GM12878 (cell line): ENCODE measurements at regions not wholly inside any gene's neighbourhood (a gene's known extent, or its start where the extent isn't known, plus 50 kb on each side); places are given as distances from the start of the nearest gene placed in this dataset.

ENCODE experiments used
- ATAC-seq: fragments of 200-7000 bp; cut with Tn5 transposase; 3 replicates; pipeline ENCODE4 v1.9.1; 2020; ENCODE audit warnings: mild to moderate bottlenecking, moderate library complexity
- BruUV-seq: library from RNA; stranded (reverse); fragments of 400-500 nt; replicated peaks from 2 replicates; lab custom pipeline; 2021; lab: Mats Ljungman, UMichigan
- CTCF ChIA-PET: fragments of 300-600 bp; sonication (Branson Sonifier 250); formaldehyde crosslinking; extraction: SDS; loops from one replicate; lab custom pipeline; 2021; ENCODE audit warnings: inconsistent platforms; lab: Yijun Ruan, JAX
- POLR2A ChIA-PET: fragments of 350-600 bp; formaldehyde crosslinking; extraction: SDS; loops from one replicate; lab custom pipeline; 2021; ENCODE audit warnings: inconsistent platforms; lab: Charles Lee
- RAD21 ChIA-PET: fragments of 300-600 bp; sonication (Branson Sonifier 250); formaldehyde crosslinking; loops from one replicate; lab custom pipeline; 2023; ENCODE audit warnings: antibody characterized with exemption; ENCODE audit not compliant: unreplicated experiment; lab: Charles Lee
- SMC1A ChIA-PET: fragments of 300-600 bp; sonication (Branson Sonifier 250); formaldehyde crosslinking; loops from one replicate; lab custom pipeline; 2023; ENCODE audit not compliant: unreplicated experiment, uncharacterized antibody; lab: Charles Lee
- DNase-seq: peaks from one replicate; pipeline ENCODE4 v3.0.0-alpha.2; 2011; ENCODE audit warnings: low read depth, low spot score
- FAIRE-seq: peaks from 3 replicates; lab custom pipeline; 2011; peaks lifted over from hg19 to GRCh38; lab: Jason Lieb, UNC
- H2AFZ ChIP-seq: 2 replicates; pipeline ENCODE4 v1.6.0; 2011; ENCODE audit warnings: low read depth, low read length, control low read depth; ENCODE audit not compliant: control insufficient read depth
- H3K27ac ChIP-seq: 2 replicates; pipeline ENCODE4 v1.5.1; 2011; ENCODE audit warnings: control low read depth; ENCODE audit not compliant: control insufficient read depth, insufficient read depth
- H3K27me3 ChIP-seq, 2 experiments: replicated peaks in 1 of 2; 2 replicates each; pipeline versions ENCODE4 v1.6.0 to v1.6.1; 2011; ENCODE audit warnings: low read length in 1 of 2; ENCODE audit not compliant: control insufficient read depth in 2 of 2, insufficient read depth in 2 of 2
- H3K36me3 ChIP-seq, 2 experiments: 2 replicates each; pipeline ENCODE4 v1.5.1; 2011; ENCODE audit warnings: low read length in 1 of 2; ENCODE audit not compliant: control insufficient read depth in 2 of 2, insufficient read depth in 2 of 2
- H3K4me1 ChIP-seq: 2 replicates; pipeline ENCODE4 v1.6.1; 2011; ENCODE audit warnings: mild to moderate bottlenecking, low read length, moderate library complexity, mixed read lengths; ENCODE audit not compliant: control insufficient read depth, insufficient read depth
- H3K4me2 ChIP-seq: 2 replicates; pipeline ENCODE4 v1.6.0; 2011; ENCODE audit warnings: control low read depth; ENCODE audit not compliant: control insufficient read depth, insufficient read depth
- H3K4me3 ChIP-seq: fragments of 200-600 bp; sonication (generic); 2 replicates; pipeline ENCODE4 v1.5.1; 2016
- H3K79me2 ChIP-seq: 2 replicates; pipeline ENCODE4 v1.6.0; 2011; ENCODE audit warnings: low read length; ENCODE audit not compliant: control insufficient read depth, insufficient read depth
- H3K9ac ChIP-seq: 2 replicates; pipeline ENCODE4 v1.8.0; 2011; ENCODE audit warnings: low read length, control low read depth, mixed read lengths; ENCODE audit not compliant: control insufficient read depth, insufficient read depth
- H3K9me3 ChIP-seq: replicated peaks from 3 replicates; pipeline ENCODE4 v1.5.1; 2011; ENCODE audit warnings: mild to moderate bottlenecking, low read length; ENCODE audit not compliant: control insufficient read depth, insufficient read depth
- H4K20me1 ChIP-seq: 2 replicates; pipeline ENCODE4 v1.6.0; 2011; ENCODE audit not compliant: control insufficient read depth, insufficient read depth
- CTCF ChIP-seq, 3 experiments: IDR thresholded peaks in 2 of 3; conservative IDR thresholded peaks in 1 of 3; 2 replicates each; pipeline ENCODE4 v1.5.1; 2011; ENCODE audit warnings: low read depth in 3 of 3, low read length in 3 of 3, mild to moderate bottlenecking in 3 of 3, control low read depth in 2 of 3, moderate library complexity in 2 of 3, inconsistent platforms in 1 of 3, mixed read lengths in 1 of 3; ENCODE audit not compliant: control insufficient read depth in 2 of 3, insufficient read depth in 1 of 3; ENCODE audit errors: extremely low read depth in 1 of 3
- ELK1 ChIP-seq: IDR thresholded peaks from 2 replicates; pipeline ENCODE4 v1.6.1; 2012; ENCODE audit warnings: low read depth, low read length, improper control_type of control experiment
- LARP7 ChIP-seq: fragments of 450-650 bp; IDR thresholded peaks from 2 replicates; pipeline ENCODE4 v1.6.1; 2017; ENCODE audit warnings: mild to moderate bottlenecking
- RB1 ChIP-seq: fragments of 450-650 bp; formaldehyde crosslinking; IDR thresholded peaks from 2 replicates; pipeline ENCODE4 v1.6.1; 2017; ENCODE audit warnings: mild to moderate bottlenecking, borderline replicate concordance
- RUNX3 ChIP-seq: IDR thresholded peaks from 2 replicates; pipeline ENCODE4 v1.6.1; 2012; ENCODE audit warnings: low read length, inconsistent platforms
- SPI1 ChIP-seq: IDR thresholded peaks from 2 replicates; pipeline ENCODE4 v1.6.1; 2011; ENCODE audit warnings: low read depth, mild to moderate bottlenecking, low read length, moderate library complexity, borderline replicate concordance; ENCODE audit not compliant: insufficient read depth
- TCF7 ChIP-seq: IDR thresholded peaks from 2 replicates; pipeline ENCODE4 v1.6.1; 2014; ENCODE audit warnings: antibody characterized with exemption, borderline replicate concordance
- ZNF687 ChIP-seq: fragments of 450-650 bp; IDR thresholded peaks from 2 replicates; pipeline ENCODE4 v1.6.1; 2017; ENCODE audit warnings: mild to moderate bottlenecking, moderate library complexity
- WGBS: methylation state at CpG from one replicate; pipeline ENCODE4 v1.1.6; 2016; ENCODE audit warnings: low lambda C conversion rate; ENCODE audit not compliant: insufficient replicate concordance, insufficient coverage; ENCODE audit errors: missing lambda C conversion rate; 5-methylcytosine and 5-hydroxymethylcytosine counted together
- in situ Hi-C: fragments of 300-500 bp; cut with MboI; formaldehyde crosslinking; loops from 9 replicates; pipeline ENCODE4 v1.14.3; 2018; ENCODE audit warnings: mixed read lengths
- intact Hi-C: fragments of 100-400 bp; cut with micrococcal nuclease; formaldehyde crosslinking; loops from one replicate; pipeline ENCODE4 v1.14.2; 2022; ENCODE audit not compliant: unreplicated experiment

GRCh38 chr11:88414385-88414861, 76.9 kb upstream of the CTSC start:
- CTCF ChIA-PET: no interaction called here

GRCh38 chr11:88411265-88411664, 73.7 kb upstream of the CTSC start:
- in situ Hi-C loops (no loop called here), intact Hi-C loops (no loop called here)
- Histone ChIP-seq H3K9me3 (no peaks in the 10 kb centered on the region; the same call in 2 of the 3 replicates), H4K20me1 (no peaks in the 10 kb centered on the region), H3K9ac (no peak overlapping the region), H3K4me2 (no peak overlapping the region), H3K4me3 (no peak overlapping the region), H3K36me3 (no peaks in the 10 kb centered on the region), H3K79me2 (no peaks in the 10 kb centered on the region), H3K27me3 (no peaks in the 10 kb centered on the region; a peak in 1 of 4 replicates), H2AFZ (no peak overlapping the region), H3K4me1 (peaks cover 14% of the 10 kb centered on the region), H3K27ac (no peak overlapping the region)
- SMC1A ChIA-PET: no interaction called here
- no peak for FAIRE-seq
- ATAC-seq: no peak
- POLR2A ChIA-PET: no interaction called here
- CTCF ChIA-PET: no interaction called here
- BruUV-seq: no TSS peak
- DNase-seq: no peak
- RAD21 ChIA-PET: no interaction called here
- no peak for TF ChIP-seq CTCF (IDR thresholded peaks at IDR 0.05 in 2 of 3, conservative IDR thresholded peaks at IDR 0.05 in 1 of 3; ENCODE audit: control insufficient read depth in 2 of 3, extremely low read depth in 1 of 3, insufficient read depth in 1 of 3, low read depth in 3 of 3, low read length in 3 of 3)
- TF ChIP-seq ELK1: no peak
- TF ChIP-seq ZNF687: no peak
- no peak for TF ChIP-seq LARP7
- TF ChIP-seq TCF7: no peak

More at GRCh38 chr11:88414385-88414861, 76.9 kb upstream of the CTSC start:
- intact Hi-C loops: no loop called here
- WGBS: 34% methylated on average over 5 of the region's 5 CpGs
- Histone ChIP-seq H3K9me3 (no peaks in the 10 kb centered on the region; the same call in 2 of the 3 replicates), H3K36me3 (no peaks in the 10 kb centered on the region), H3K79me2 (no peaks in the 10 kb centered on the region), H3K27ac (peak overlapping the region; percentile 50), H3K9ac (peak overlapping the region; percentile 37), H3K4me1 (peaks cover 17% of the 10 kb centered on the region), H4K20me1 (no peaks in the 10 kb centered on the region), H3K4me3 (no peak overlapping the region), H2AFZ (peak overlapping the region; percentile 75), H3K27me3 (no peaks in the 10 kb centered on the region), H3K4me2 (peak overlapping the region; percentile 67)
- FAIRE-seq (peak; percentile 85), DNase-seq (no peak), ATAC-seq (no peak)
- ChIA-PET POLR2A (no interaction called here), RAD21 (no interaction called here), SMC1A (no interaction called here)
- TF ChIP-seq RUNX3 (peak; percentile 14; the same call in 1 of the 2 replicates), SPI1 (peak; percentile 16; the same call in 1 of the 2 replicates), RB1 (no peak)
- no TSS peak for BruUV-seq
- in situ Hi-C loops: no loop called here
